ENCODE measurements at regions not wholly inside any gene's neighbourhood (a gene's known extent, or its start where the extent isn't known, plus 50 kb on each side); places are given as distances from the start of the nearest gene placed in this dataset.

DNA sequence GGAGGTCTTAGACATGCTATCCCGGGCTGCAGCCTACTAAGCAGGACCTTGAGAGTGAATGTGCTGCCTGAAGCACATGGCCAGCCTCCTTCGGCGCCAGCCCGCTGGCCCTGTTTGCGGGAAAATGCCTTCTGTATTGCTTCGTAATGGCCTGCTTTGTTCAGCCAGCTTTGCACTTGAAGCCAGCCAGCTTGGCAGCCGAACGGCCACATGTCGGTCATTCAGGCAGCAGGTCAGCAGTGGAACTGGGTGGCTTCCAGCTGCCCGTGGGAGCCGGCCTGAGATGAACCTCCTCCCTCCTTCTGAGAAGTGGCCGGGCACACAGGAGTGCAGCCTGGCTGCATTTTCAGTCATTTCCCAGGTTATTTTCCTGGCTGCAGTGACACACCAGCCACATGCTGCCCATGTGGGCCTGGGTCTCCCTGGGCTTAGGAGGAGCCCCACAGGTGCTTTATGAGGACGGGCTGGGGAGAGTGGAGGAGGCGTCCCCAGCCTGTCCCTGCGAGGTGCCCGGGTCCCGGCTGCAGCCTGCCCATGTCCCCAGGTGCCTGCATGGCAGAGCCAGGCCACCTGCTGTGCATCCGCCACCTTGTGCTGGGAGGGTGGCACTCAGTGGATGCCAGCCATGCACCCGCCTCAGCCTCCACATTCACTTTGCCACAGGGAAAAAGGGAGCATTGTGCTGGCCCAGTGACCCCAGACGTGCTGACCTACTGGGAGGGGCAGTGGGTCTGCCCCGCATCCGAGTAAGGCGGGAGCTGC is 103.5 kb downstream of the SIK1 start:
- TF ChIP-seq, protein P1, sequence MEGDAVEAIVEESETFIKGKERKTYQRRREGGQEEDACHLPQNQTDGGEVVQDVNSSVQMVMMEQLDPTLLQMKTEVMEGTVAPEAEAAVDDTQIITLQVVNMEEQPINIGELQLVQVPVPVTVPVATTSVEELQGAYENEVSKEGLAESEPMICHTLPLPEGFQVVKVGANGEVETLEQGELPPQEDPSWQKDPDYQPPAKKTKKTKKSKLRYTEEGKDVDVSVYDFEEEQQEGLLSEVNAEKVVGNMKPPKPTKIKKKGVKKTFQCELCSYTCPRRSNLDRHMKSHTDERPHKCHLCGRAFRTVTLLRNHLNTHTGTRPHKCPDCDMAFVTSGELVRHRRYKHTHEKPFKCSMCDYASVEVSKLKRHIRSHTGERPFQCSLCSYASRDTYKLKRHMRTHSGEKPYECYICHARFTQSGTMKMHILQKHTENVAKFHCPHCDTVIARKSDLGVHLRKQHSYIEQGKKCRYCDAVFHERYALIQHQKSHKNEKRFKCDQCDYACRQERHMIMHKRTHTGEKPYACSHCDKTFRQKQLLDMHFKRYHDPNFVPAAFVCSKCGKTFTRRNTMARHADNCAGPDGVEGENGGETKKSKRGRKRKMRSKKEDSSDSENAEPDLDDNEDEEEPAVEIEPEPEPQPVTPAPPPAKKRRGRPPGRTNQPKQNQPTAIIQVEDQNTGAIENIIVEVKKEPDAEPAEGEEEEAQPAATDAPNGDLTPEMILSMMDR (conservative IDR thresholded peaks at IDR 0.05): no peak
- Histone ChIP-seq H3K9me3 (ENCODE audit: control insufficient read depth, low read length) (no peaks in the 10 kb centered on the region), H3K4me1 (ENCODE audit: control insufficient read depth, insufficient read depth, low read length) (no peaks in the 10 kb centered on the region), H3K27me3 (ENCODE audit: control insufficient read depth, insufficient read depth, low read length, poor library complexity, severe bottlenecking) (no peaks in the 10 kb centered on the region), H3K36me3 (ENCODE audit: control insufficient read depth, insufficient read depth, low read length) (no peaks in the 10 kb centered on the region), H3K4me3 (ENCODE audit: low read length) (no peak overlapping the region), H3K9ac (ENCODE audit: extremely low read depth, low read length, poor library complexity, severe bottlenecking) (no peak overlapping the region), H3K27ac (ENCODE audit: low read depth, low read length) (no peak overlapping the region)
- H3K27me3 Mint-ChIP-seq (ENCODE audit: insufficient read depth): no peaks in the 10 kb centered on the region
- 91 to 95% methylated on average over 18 to 23 of the region's 23 CpGs for WGBS, 2 experiments (ENCODE audit: insufficient coverage in 1 of 2, insufficient read length in 1 of 2)
- DNase-seq: no peak
- H3K4me1 Mint-ChIP-seq: peaks cover 2% of the 10 kb centered on the region
- H3K36me3 Mint-ChIP-seq (ENCODE audit: low read depth): no peaks in the 10 kb centered on the region
- peaks cover 2% of the 10 kb centered on the region for H3K9me3 Mint-ChIP-seq
- no peak overlapping the region for H3K27ac Mint-ChIP-seq
- H3K4me3 Mint-ChIP-seq: no peak overlapping the region

DNA sequence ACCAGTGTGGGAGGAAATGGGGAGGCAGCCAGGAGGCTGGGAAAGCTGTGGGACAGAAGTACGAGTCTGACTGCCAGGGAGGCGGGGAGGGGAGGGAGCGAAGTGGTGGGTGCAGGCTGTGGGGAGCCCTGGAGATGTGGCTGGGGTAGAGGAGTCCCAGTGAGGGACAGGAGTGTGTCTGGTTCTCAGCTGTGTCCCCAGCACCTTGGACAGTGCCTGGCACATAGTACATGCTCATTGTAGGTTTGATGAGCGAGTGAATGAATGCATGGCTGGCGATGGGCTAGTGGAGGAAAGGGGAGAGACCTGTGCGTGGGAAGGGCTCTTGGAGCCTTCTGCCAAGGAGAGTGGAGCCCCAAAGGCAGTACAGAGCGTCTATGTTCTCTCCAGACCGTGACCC is 104.1 kb downstream of the SIK1 start:
- H3K27ac Mint-ChIP-seq: no peak overlapping the region
- Histone ChIP-seq H3K4me1 (ENCODE audit: control insufficient read depth, insufficient read depth, low read length) (no peaks in the 10 kb centered on the region), H3K36me3 (ENCODE audit: control insufficient read depth, insufficient read depth, low read length) (no peaks in the 10 kb centered on the region), H3K4me3 (ENCODE audit: low read length) (no peak overlapping the region), H3K27me3 (ENCODE audit: control insufficient read depth, insufficient read depth, low read length, poor library complexity, severe bottlenecking) (no peaks in the 10 kb centered on the region), H3K27ac (ENCODE audit: low read depth, low read length) (no peak overlapping the region), H3K9ac (ENCODE audit: extremely low read depth, low read length, poor library complexity, severe bottlenecking) (no peak overlapping the region), H3K9me3 (ENCODE audit: control insufficient read depth, low read length) (no peaks in the 10 kb centered on the region)
- TF ChIP-seq, protein P1 (conservative IDR thresholded peaks at IDR 0.05): no peak
- peaks cover 7% of the 10 kb centered on the region for H3K9me3 Mint-ChIP-seq
- WGBS, 2 experiments (ENCODE audit: insufficient coverage in 1 of 2, insufficient read length in 1 of 2): 89 to 93% methylated on average over 6 to 7 of the region's 8 CpGs
- no peaks in the 10 kb centered on the region for H3K36me3 Mint-ChIP-seq (ENCODE audit: low read depth)
- no peak overlapping the region for H3K4me3 Mint-ChIP-seq
- DNase-seq: no peak
- no peaks in the 10 kb centered on the region for H3K27me3 Mint-ChIP-seq (ENCODE audit: insufficient read depth)
- no peaks in the 10 kb centered on the region for H3K4me1 Mint-ChIP-seq

DNA sequence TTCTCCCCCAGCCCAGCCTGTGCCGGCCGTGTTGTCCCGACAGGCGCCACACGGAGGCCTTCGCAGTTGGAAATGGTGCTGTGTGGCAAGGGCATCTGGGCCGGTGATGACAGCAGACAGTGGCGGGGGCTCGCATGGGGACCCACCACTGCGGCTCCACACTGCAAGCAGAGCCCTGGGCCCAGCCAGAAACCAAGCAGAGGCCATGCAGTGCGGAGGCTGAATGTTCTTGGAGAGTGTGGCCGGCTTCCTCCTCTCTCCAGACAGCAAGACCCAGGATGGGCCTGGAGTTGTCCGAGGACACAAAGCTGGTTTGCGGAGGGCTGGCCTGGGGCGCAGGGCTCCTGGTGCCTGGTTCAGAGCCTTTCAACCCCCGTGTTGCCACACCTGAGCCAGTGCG is 104.6 kb downstream of the SIK1 start:
- H3K27ac Mint-ChIP-seq: no peak overlapping the region
- H3K4me1 Mint-ChIP-seq: no peaks in the 10 kb centered on the region
- no peaks in the 10 kb centered on the region for H3K27me3 ChIP-seq (ENCODE audit: control insufficient read depth, insufficient read depth, low read length, poor library complexity, severe bottlenecking)
- no peak overlapping the region for H3K4me3 ChIP-seq (ENCODE audit: low read length)
- TF ChIP-seq, protein P1 (conservative IDR thresholded peaks at IDR 0.05): peak; percentile 22
- DNase-seq: no peak
- H3K9ac ChIP-seq (ENCODE audit: extremely low read depth, low read length, poor library complexity, severe bottlenecking): no peak overlapping the region
- H3K9me3 ChIP-seq (ENCODE audit: control insufficient read depth, low read length): no peaks in the 10 kb centered on the region
- H3K4me3 Mint-ChIP-seq: no peak overlapping the region
- H3K4me1 ChIP-seq (ENCODE audit: control insufficient read depth, insufficient read depth, low read length): no peaks in the 10 kb centered on the region
- 93% methylated on average over 8 to 17 of the region's 17 CpGs for WGBS, 2 experiments (ENCODE audit: insufficient coverage in 1 of 2, insufficient read length in 1 of 2)
- no peaks in the 10 kb centered on the region for H3K36me3 Mint-ChIP-seq (ENCODE audit: low read depth)
- no peak overlapping the region for H3K27ac ChIP-seq (ENCODE audit: low read depth, low read length)
- peaks cover 12% of the 10 kb centered on the region for H3K9me3 Mint-ChIP-seq
- no peaks in the 10 kb centered on the region for H3K27me3 Mint-ChIP-seq (ENCODE audit: insufficient read depth)
- H3K36me3 ChIP-seq (ENCODE audit: control insufficient read depth, insufficient read depth, low read length): no peaks in the 10 kb centered on the region
